Prostate gland (tissue), 2 donors: ENCODE measurements at regions not wholly inside any gene's neighbourhood (a gene's known extent, or its start where the extent isn't known, plus 50 kb on each side); places are given as distances from the start of the nearest gene placed in this dataset.

Experiments
- DNase-seq: peaks from one replicate; pipeline ENCODE4 v3.0.0-alpha.2; 2019; ENCODE audit warnings: low spot score
- H3K27ac ChIP-seq, 2 donors: fragments of 200-600 bp; sonication (generic); 2 replicates each; pipeline ENCODE4 v1.5.1; 2017 to 2019
- H3K27me3 ChIP-seq: fragments of 200-600 bp; sonication (generic); replicated peaks from 2 replicates; pipeline ENCODE4 v1.5.1; 2019; ENCODE audit not compliant: insufficient read depth
- H3K36me3 ChIP-seq, 2 donors: fragments of 200-600 bp; sonication (generic); 1 replicate in 1 of 2; 2 replicates in 1 of 2; pipeline versions ENCODE4 v1.5.1 to v1.8.1; 2017 to 2019
- H3K4me1 ChIP-seq: fragments of 200-600 bp; sonication (generic); replicated peaks from 2 replicates; pipeline ENCODE4 v1.5.1; 2019
- H3K4me3 ChIP-seq, 2 donors: fragments of 200-600 bp; sonication (generic); 2 replicates each; pipeline ENCODE4 v1.5.1; 2017 to 2019
- H3K9me3 ChIP-seq: fragments of 200-600 bp; sonication (generic); 2 replicates; pipeline ENCODE4 v1.5.1; 2017
- CTCF ChIP-seq, 4 experiments: fragments of 200-600 bp in 2 of 4; fragments of 450-650 bp in 2 of 4; sonication (generic) in 2 of 4; IDR thresholded peaks; 1 replicate in 3 of 4; 2 replicates in 1 of 4; pipeline ENCODE4 v1.5.1; 2016 to 2019; ENCODE audit warnings: antibody characterized with exemption in 4 of 4, mild to moderate bottlenecking in 2 of 4, moderate library complexity in 2 of 4
- POLR2A ChIP-seq: fragments of 450-650 bp; IDR thresholded peaks from one replicate; pipeline ENCODE4 v1.6.1; 2016; ENCODE audit warnings: antibody characterized with exemption, mild to moderate bottlenecking
- POLR2AphosphoS5 ChIP-seq: sonication (generic); formaldehyde crosslinking; IDR thresholded peaks from one replicate; pipeline ENCODE4 v1.6.1; 2017; ENCODE audit warnings: antibody characterized with exemption
- WGBS: methylation state at CpG from one replicate; pipeline ENCODE4 v1.1.5; 2018; 5-methylcytosine and 5-hydroxymethylcytosine counted together
- intact Hi-C: fragments of 100-400 bp; cut with DNase I; formaldehyde crosslinking; loops from one replicate; pipeline ENCODE4 v1.14.2; 2022

GRCh38 chr6:19905584-19905983, 68.4 kb downstream of the ID4 start:
- intact Hi-C loops, result no loop called here
- H3K36me3 ChIP-seq, result no peaks in the 10 kb centered on the region
- WGBS, result 29% methylated on average over 1 of the region's 1 CpG

GRCh38 chr6:19906171-19906570, 69.0 kb downstream of the ID4 start:
- 36% methylated on average over 3 of the region's 3 CpGs for WGBS
- H3K9me3 ChIP-seq, result no peaks in the 10 kb centered on the region
- H3K4me3 ChIP-seq, result no peak overlapping the region
- intact Hi-C loops, result no loop called here
- DNase-seq, result no peak
- H3K36me3 ChIP-seq, result no peaks in the 10 kb centered on the region
- TF ChIP-seq POLR2AphosphoS5 (no peak), CTCF (IDR thresholded peaks at IDR 0.05) (no peak), POLR2A (no peak)
- no peaks in the 10 kb centered on the region for H3K27me3 ChIP-seq
- H3K27ac ChIP-seq, result no peak overlapping the region
- no peaks in the 10 kb centered on the region for H3K4me1 ChIP-seq

More at GRCh38 chr6:19905584-19905983, 68.4 kb downstream of the ID4 start:
- no peak for DNase-seq
- H3K9me3 ChIP-seq, result no peaks in the 10 kb centered on the region
- TF ChIP-seq POLR2AphosphoS5 (no peak), POLR2A (no peak), CTCF (IDR thresholded peaks at IDR 0.05) (no peak)
- no peaks in the 10 kb centered on the region for H3K4me1 ChIP-seq
- H3K27ac ChIP-seq, result no peak overlapping the region
- no peak overlapping the region for H3K4me3 ChIP-seq
- no peaks in the 10 kb centered on the region for H3K27me3 ChIP-seq

- Histone ChIP-seq H3K36me3 (no peaks in the 10 kb centered on the region), H3K4me3 (no peak overlapping the region), H3K9me3 (no peaks in the 10 kb centered on the region), H3K27ac (no peak overlapping the region), H3K4me1 (no peaks in the 10 kb centered on the region), H3K27me3 (no peaks in the 10 kb centered on the region)
- DNase-seq, result no peak
- WGBS, result 75% methylated on average over 3 of the region's 3 CpGs
- intact Hi-C loops, result no loop called here
- TF ChIP-seq CTCF (IDR thresholded peaks at IDR 0.05), result no peak
- no peak for TF ChIP-seq POLR2A
- no peak for TF ChIP-seq POLR2AphosphoS5
Observed at GRCh38 chr6:19911223-19911622, 74.1 kb downstream of the ID4 start.

- no peaks in the 10 kb centered on the region for H3K9me3 ChIP-seq
- no peak for DNase-seq
- no peak for TF ChIP-seq POLR2A
- TF ChIP-seq CTCF (IDR thresholded peaks at IDR 0.05), result no peak
- no peak for TF ChIP-seq POLR2AphosphoS5
- 86% methylated on average over 1 of the region's 1 CpG for WGBS
- intact Hi-C loops, result no loop called here
- H3K4me1 ChIP-seq, result no peaks in the 10 kb centered on the region
- H3K36me3 ChIP-seq, result no peaks in the 10 kb centered on the region
- H3K27ac ChIP-seq, result no peak overlapping the region
- no peaks in the 10 kb centered on the region for H3K27me3 ChIP-seq
- H3K4me3 ChIP-seq, result no peak overlapping the region
Observed at GRCh38 chr6:19918436-19918835, 81.3 kb downstream of the ID4 start.

- H3K9me3 ChIP-seq, result no peaks in the 10 kb centered on the region
- no peaks in the 10 kb centered on the region for H3K36me3 ChIP-seq
- 26% methylated on average over 9 of the region's 9 CpGs for WGBS
- H3K27ac ChIP-seq, result no peak overlapping the region
- no peak for DNase-seq
- H3K4me3 ChIP-seq, result no peak overlapping the region
- H3K27me3 ChIP-seq, result no peaks in the 10 kb centered on the region
- TF ChIP-seq POLR2A (no peak), POLR2AphosphoS5 (no peak)
- H3K4me1 ChIP-seq, result no peaks in the 10 kb centered on the region
- intact Hi-C loops, result no loop called here
Observed at GRCh38 chr6:19921786-19922185, 84.6 kb downstream of the ID4 start.
